SK-MEL-5 (cell line): ENCODE measurements at regions not wholly inside any gene's neighbourhood (a gene's known extent, or its start where the extent isn't known, plus 50 kb on each side); places are given as distances from the start of the nearest gene placed in this dataset.
"Not testable (repeated sequence)": the region's sequence is repeated elsewhere in the genome, so short reads cannot be mapped to it uniquely, and the experiment has no call there.

Source experiments
- DNase-seq: peaks from one replicate; pipeline ENCODE4 v3.0.0-alpha.2; 2016; ENCODE audit warnings: low read depth, low spot score
- in situ Hi-C: cut with HindIII; loops from 2 replicates; pipeline ENCODE4 v1.10.0; 2016; ENCODE audit warnings: low sequenced_read_pairs, high pct_unique_total_duplicates, low pct_unique_long_range_greater_than_20kb

DNA sequence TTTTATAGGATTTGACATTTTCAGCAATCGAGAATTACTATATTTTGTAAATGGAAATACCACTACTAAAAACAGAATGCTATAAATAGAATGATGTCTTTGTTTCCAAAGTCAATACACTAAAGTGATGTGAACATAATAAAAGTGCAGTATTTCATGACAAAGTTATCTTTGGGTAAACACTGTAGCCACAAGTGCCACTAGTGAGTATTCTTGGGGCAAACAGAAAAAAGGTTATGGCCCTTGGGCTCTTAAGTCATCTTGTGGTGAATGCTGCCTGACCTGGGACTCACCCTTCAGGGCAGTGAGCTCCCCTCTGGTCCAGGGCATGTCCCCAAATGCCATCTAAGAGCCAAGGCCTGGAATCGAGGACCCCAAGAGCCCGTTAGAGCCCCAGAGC, 99.2 kb upstream of the KYNU start:
- in situ Hi-C loops = no loop called here
- no peak for DNase-seq

DNA sequence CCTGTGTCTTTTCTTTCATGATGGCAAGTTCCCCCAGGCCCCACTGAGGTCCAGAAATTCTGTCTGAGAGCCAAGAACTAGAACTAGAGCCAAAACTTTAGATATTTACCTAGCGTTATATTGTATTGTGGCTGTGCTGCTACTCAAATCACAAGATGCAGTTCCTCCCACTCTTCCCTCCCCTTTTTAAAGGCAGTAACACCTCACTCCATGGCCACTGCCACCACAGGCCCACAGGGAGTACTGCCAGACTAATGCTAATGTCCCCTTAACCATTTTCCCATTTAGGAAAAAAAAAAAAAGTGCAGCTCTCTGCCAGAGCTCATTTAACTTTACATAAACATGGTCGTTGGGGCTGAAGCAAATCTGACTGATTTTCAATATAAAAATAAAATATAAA, 99.7 kb upstream of the KYNU start:
- in situ Hi-C loops = no loop called here
- no peak for DNase-seq

DNA sequence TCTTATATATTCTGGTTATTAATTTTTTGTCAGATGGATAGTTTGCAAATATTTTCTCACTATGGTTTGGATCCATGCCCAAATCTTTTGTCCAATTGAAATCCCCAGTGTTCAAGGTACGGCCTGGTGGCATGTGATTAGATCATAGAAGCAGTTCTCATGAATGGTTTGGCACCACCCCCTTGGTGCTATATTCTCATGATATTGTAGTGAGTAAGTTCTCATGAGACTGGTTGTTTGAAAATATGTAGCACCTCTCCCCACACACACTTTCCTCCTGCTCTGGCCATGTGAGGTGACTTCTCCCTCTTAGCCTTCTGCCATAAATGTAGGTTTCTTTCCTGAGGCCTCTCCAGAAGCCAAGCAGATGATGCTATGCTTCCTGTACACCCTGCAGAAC, 107.7 kb upstream of the KYNU start:
- in situ Hi-C loops = no loop called here

DNA sequence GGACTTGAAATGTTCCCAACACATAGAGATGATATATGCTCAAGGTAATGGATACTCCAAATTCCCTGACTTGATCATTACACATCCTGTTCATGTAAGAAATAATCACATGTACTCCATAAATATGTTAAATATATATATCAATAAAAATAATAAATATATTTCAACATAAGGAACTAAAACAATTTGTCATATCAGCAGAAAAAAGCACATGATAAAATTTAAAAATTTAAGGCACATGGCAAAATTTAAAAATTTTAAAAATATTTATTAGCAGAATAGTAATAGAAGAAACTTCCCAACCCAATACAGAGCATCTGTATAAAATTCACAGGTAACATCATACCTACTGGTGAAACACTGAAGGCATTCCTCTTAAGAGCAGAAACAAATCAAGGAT, 109.6 kb upstream of the KYNU start:
- in situ Hi-C loops = no loop called here
- no peak for DNase-seq

More for the DNA sequence above, 107.7 kb upstream of the KYNU start:
- no peak for DNase-seq

DNA sequence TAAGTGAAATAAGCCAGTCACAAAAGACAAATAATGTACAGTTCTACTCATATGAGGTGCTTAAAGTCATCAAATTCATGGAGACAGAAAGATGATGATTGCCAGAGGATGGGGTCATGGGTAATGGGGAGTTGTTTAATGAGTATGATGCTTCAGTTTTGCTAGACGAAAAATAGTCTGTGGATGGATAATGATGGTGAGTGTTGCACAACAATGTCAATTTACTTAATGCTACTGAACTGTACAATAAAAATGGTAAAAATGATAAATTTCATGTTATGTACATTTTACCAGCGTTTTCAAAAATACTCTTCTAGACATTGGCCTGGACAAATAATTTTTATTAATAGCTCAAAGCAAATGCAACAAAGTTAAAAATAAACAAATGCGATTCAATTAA, 118.5 kb upstream of the KYNU start:
- in situ Hi-C loops = no loop called here
- DNase-seq = no peak

DNA sequence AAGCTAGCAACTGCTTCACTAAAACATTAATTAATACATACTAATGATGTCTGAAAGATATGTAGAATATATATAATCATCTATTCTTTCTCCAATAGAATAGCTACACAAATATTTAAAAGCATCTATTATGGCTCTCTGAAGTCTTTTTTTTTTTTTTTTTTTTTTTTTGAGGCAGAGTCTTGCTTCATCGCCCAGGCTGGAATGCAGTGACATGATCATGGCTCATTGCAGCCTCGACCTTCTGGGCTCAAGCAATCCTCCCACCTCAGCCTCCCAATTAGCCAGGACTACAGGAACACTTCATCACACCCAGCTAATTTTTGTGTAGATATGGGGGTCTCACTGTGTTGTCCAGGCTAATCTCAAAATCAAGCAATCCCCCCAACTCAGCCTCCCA, 120.4 kb upstream of the KYNU start:
- in situ Hi-C loops = no loop called here
- no peak for DNase-seq

DNA sequence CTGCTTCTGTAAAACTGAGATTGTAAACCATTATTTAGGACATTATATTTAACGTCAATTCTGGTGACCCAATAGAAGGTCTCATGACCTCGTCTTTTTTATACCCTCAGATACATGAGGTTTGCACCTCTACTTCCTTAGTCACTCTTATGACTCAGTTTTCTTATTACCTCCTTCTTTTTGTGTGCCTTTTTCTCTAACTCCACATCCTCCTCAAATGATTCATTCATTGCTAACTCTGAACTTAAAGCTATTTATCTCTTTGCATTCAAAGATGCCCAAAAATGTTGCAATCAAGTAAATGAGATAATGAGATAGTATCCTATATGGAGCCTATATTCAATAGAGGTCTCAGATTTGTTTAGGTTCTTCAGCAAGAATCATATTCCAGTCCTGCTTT, 121.0 kb upstream of the KYNU start:
- in situ Hi-C loops = no loop called here
- DNase-seq = no peak

DNA sequence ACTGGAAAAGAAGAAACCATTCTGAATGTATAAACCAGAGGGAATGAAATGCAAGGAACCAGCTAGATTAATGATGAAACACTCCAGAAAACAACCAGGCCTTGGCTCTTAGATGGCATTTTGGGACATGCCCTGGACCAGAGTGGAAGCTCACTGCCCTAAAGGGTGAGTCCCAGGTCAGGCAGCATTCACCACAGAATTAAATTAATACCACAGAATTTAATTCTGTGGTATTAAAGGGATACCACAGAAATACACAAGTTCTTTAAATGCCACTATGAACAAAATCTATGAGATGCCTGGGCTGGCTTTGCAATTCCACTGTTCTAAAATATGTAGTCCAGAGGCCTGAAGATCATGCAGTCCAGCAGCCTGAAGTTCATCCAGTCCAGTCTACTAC, 122.3 kb upstream of the KYNU start:
- DNase-seq = no peak
- in situ Hi-C loops = no loop called here

DNA sequence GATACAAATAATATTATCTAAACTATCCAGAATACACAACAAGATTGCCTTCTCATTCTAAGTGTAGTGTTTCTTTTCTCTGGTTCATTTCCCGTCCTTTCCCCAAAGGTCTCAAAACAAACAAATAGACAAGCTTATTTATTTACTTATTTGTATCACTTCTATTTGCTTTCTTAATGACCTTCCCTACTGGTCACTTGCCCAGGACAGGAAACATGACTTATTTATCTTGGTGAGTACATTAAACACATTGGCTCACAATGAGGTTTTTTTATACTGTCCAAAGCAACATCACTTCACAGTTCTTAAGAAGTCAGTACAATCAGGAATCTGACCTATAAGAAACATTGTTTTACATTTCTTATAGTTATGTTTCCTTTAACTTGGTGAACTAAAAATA, 123.3 kb upstream of the KYNU start:
- no peak for DNase-seq
- in situ Hi-C loops = no loop called here

DNA sequence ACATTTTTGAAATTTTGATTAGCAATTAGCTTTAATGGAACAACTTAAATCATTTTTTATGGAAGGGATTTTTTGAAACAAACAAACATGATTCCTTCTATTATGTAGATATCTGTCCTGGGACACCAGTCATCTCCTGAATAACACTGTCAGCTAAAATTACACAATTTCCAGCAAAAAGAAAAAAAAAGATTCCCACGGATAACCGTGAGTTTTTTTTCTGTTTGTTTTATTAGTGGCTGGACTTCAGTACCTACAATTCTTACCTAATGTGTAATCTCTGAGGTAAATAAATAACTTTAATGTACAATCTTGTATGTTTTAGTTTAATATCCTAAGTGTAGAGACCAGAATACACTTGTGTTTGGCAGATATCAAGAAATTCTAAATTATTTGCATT, 126.6 kb upstream of the KYNU start:
- DNase-seq = no peak
- in situ Hi-C loops = no loop called here

DNA sequence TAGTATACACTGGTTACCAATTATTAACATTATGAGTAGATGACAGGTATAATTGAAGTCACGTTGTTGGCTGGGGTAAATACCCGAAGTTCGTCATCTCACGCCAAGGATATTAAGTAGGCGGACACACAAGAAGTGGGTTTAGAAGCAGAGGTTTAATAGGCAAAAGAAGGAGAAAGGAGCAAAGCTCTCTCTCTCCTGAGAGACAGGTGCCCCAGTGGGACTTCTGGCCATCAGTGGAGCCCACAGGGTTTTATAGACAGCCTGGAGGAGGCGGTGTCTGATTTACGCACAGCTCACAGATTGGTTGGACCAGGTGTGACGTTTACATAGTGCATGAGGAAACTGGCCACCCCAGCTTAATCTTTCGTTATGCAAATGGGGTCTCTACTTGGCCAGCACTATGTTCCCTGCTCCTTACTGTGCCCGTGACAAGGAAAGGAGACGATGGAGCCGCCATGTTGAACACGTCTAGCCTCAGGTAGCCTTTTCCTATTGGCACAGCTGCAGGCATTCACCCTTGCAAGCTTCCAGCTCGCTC, 128.8 kb upstream of the KYNU start:
- in situ Hi-C loops = no loop called here
- DNase-seq = no peak

DNA sequence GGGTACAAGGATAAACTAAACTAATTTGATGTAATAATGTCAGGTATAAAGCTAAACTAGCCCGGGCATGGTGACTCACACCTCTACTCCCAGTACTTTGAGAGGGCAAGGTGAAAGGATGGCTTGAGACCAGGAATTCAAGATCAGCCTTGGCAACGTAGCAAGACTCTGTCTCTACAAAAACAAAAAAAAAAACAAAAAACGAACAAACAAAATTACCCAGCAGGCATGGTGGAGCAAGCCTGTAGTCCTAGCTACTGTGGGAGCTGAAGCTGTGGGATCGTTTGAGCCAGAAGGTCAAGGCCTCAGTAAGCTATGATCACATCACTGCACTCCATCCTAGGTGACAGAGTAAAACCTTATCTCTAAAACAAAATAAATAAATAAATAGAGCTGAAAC, 131.8 kb upstream of the KYNU start:
- in situ Hi-C loops = no loop called here
- DNase-seq = no peak

DNA sequence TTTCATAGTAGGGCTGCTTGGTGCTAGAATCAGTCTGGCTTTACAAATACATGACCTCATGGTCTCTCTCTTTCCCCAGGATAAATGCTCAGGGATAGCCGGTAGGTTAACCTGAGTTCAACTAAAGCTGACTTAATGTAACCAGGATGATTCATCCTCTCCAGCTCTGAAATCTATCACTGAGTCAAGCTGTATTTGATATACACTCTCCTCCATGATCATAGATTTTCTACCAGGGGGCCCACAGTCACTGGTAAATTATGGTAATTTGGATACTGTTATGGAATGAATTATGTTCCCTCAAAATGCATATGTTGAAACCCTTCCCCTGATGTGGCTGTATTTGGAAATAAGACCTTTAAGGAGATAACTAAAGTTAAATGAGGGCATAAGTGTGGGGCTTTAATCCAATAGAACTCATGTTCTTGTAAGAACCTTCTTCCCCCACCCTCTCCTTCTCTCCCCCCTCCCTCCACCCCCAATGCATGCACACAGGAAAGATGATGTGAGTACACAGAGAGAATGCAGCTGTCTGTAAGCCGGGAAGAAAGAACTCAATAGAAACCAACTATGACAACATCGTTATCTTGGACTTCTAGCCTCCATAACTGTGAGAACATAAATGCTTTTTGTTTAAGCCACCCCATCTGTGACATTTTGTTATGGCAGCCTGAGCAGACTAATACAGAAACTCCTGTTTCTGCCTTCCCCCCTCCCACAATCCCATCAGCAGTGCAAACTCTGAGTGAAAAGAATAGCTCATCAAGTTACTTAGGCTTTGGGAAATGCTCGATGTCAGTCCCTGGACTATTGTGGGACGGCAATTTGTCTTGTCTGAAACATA, 134.9 kb upstream of the KYNU start:
- in situ Hi-C loops = no loop called here
- peak; percentile 25 for DNase-seq

DNA sequence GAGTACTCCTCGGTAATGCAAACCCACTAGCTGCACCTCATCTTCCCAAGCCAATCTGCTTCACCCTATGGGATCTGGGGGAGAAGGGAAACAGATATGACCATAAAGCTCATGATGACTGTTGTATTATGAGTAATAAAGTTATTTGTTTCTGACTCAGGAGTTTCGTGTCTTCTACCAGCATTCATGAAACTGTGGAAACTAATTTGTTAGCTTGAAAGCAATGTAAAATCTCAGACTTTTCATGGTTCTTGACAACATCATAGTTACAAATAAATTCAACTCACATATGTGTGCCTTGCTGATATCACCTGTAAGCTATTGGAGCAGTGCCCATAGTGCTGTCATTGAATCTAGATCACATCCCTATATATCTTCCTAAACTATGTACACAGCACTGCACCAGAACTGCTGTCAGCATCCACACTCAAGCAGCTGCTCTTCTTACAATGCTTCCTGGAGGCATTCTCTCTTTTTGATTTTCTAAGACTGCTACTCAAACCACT, 135.6 kb upstream of the KYNU start:
- no peak for DNase-seq
- in situ Hi-C loops = no loop called here

DNA sequence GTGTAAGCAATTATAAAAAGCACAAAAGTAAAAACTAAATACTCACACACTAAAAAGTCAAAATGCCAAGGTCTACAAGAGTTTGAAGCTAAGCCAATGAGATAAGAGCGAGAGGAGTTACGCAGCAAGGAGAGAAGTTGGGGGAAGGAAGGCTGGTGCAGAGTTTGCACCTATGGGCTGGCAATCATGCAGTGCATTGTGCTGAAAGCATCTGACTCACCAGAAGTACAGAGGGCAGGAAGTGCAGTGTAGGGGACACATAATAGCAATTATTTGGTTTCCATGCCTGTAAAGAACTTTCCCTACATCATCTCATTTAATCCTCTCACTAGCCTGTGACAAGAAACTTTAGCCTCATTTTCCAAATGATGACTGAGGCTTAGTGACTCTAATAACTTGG, 142.7 kb upstream of the KYNU start:
- in situ Hi-C loops = no loop called here

DNA sequence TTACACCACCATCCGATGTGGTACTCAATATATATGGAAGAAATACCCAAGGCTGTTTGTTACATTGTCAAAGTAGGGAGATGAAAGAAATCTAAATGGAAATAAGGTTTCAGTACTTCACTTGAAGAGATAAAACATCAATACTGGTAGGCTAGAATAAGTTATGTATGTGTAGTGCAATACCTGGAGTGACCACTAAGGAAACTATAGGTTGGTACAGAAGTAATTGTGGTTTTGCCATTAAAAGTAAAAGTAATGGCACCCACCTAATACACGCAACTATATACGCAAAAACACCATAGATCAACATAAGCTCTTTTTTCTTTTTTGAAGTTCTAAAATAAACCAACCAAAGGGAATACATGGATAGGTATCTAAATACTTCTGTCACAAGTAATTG, 143.2 kb upstream of the KYNU start:
- DNase-seq = no peak
- in situ Hi-C loops = no loop called here

More for the DNA sequence above, 142.7 kb upstream of the KYNU start:
- no peak for DNase-seq

DNA sequence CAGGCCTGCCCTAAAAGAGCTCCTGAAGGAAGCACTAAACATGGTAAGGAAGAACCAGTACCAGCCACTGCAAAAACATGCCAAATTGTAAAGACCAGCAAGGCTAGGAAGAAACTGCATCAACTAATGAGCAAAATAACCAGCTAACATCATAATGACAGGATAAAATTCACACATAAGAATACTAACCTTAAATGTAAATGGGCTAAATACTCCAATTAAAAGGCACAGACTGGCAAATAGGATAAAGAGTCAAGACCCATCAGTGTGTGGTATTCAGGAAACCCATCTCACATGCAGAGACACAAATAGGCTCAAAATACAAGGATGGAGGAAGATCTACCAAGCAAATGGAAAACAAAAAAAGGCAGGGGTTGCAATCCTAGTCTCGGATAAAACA, 147.7 kb upstream of the KYNU start:
- in situ Hi-C loops, DNase-seq: not testable (repeated sequence)

DNA sequence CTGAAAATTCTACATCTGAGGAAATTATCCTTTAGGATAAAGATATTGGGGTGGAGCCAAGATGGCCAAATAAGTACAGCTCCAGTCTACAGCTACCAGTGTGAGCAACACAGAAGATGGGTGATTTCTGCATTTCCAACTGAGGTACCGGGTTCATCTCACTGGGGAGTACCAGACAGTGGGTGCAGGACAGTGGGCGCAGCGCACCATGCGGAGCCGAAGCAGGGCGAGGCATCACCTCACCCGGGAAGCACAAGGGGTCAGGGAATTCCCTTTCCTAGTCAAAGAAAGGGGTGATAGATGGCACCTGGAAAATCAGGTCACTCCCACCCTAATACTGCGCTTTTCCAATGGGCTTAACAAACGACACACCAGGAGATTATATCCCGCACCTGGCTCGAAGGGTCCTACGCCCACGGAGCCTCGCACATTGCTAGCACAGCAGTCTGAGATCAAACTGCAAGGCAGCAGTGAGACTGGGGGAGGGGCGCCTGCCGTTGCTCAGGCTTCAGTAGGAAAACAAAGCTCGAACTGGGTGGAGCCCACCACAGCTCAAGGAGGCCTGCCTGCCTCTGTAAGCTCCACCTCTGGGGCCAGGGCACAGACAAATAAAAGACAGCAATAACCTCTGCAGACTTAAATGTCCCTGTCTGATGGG, 149.5 kb upstream of the KYNU start:
- DNase-seq, in situ Hi-C loops: not testable (repeated sequence)

DNA sequence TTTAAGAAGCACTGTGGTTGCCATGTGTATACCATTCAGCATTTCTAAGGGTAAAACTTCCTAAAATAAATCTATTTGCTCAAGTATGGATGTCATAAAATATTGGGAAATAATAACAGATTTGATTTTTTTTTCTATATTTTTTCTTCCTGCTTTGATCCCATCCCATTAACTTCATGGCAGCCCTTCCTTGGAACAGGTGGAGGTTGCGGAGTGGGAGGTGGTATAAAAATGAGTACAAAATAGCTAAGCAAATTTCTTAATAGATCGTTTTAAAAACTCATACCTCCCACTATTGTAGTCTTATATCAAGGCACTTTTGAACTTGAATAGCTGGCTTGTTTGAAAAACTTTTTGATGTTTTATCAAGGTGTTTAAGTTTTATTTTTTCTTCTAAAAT, 152.1 kb upstream of the KYNU start:
- in situ Hi-C loops = no loop called here

More for the DNA sequence above, 152.1 kb upstream of the KYNU start:
- DNase-seq = no peak
